Anterior cingulate cortex (tissue), 58 donors: ENCODE measurements at regions not wholly inside any gene's neighbourhood (a gene's known extent, or its start where the extent isn't known, plus 50 kb on each side); places are given as distances from the start of the nearest gene placed in this dataset.

ENCODE experiments used
- DNase-seq, 58 donors: peaks; one replicate each; lab custom pipeline; 2025; lab: John Stamatoyannopoulos, UW

- peak in 4 of 58 donors; percentile 6 to 49 (median 26) for DNase-seq
Observed at GRCh38 chr1:37265786-37266667, 208.4 kb upstream of the ZC3H12A start.

DNA sequence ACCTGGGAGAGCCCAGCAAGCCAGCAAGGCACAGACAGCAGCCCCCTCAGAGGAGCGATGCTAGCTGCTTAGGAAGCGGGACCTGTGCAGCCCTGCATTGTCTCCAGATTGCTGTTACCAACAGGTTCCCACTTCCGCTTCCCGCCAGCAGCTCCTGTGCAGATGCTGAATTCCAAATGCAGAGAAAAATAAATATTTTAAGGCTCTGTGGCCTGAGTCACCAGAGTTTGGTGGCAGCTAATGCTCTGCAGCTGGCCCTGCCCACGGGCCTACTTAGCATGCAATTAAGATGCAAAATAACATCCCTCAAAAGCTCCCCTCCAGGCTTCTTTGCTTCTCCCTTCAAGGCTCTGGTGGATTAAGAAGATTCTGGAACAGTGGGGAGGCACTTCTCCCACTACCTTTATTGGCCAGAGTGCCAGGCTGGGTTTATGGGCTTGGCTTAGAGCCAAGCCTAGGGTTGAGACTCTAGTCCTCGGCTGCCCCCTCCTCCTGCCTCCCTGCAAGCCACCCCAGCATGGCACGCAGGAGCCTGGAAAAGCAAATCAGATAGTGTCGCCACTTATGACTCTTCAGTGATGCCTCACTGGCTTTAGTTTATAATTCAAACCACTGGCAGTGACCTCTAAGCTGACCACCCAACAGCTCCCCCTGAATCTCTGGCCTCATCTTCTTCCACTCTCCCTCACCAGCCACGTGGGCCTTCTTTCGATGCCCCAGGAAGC lies 207.1 kb upstream of the ZC3H12A start:
- DNase-seq = peak in 5 of 58 donors; percentile 9 to 18 (median 14)

- no peak for DNase-seq
Observed at GRCh38 chr1:37270639-37271038, 203.7 kb upstream of the ZC3H12A start.

GRCh38 chr1:37272626-37273025 lies 201.8 kb upstream of the ZC3H12A start:
- DNase-seq = no peak

GRCh38 chr1:37274486-37274885 lies 199.9 kb upstream of the ZC3H12A start:
- DNase-seq = no peak

GRCh38 chr1:37274938-37275631 lies 199.3 kb upstream of the ZC3H12A start:
- DNase-seq = peak in 1 of 58 donors; percentile 11

- no peak for DNase-seq
Observed at GRCh38 chr1:37277366-37277765, 197.0 kb upstream of the ZC3H12A start.

DNA sequence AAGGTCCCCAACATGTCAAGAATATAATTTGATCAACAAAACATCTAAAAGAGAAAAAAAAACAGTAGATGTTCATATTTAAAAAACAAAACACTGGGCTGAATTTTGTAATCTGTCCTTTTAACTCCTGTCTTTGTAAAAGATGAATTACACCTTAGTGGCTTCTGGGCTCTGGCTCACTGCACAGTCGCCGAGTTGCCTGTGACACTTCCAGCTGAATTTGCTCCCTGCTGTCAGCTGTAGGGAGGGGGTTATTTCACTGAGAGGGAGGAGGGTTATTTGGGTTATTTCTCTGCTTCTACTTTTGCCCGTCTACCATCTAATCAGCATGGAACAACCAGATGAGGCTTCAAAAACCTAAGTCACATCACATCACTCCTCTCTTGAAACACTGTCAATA lies 193.0 kb upstream of the ZC3H12A start:
- no peak for DNase-seq

DNA sequence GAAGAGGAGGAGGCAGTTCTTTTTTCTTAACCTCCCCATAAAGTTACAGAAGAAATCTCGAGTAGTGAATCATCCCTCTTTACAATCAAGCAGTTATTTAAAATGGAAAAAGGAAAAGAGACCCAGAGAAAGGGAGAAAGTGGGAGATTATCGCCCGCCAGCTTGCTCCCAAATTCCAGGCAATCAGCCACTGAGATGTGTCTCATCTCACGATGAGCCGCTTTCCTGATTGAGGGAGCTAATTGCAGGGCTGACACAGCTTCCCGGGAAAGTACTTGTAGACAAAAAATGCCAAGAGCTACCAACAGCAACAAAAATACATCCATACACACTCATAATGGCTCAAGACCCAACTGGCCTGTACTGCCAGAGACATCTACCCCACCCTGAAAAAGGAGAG lies 191.6 kb upstream of the ZC3H12A start:
- DNase-seq = peak in 14 of 58 donors; percentile 7 to 51 (median 28)

- no peak for DNase-seq
Observed at GRCh38 chr1:37284053-37284452, 190.3 kb upstream of the ZC3H12A start.

DNA sequence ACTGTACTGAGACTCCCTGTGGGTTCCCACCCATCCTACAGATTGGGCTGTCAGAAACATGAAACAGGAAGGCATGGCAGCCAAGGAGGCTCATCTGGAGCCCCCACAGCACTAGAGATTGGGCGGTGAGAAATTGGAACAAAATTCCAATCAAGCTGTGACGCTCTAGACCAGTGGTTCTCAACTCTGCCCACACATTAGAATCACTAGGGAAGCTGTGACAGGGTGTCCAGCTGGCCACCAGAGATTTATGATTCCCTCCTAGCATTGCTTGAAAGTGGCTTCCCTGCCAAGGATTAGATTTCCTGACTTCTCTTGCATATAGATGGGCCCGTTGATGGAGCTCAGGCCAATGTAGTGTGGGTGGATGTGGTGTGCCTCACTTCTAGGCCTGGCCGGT lies 187.5 kb upstream of the ZC3H12A start:
- DNase-seq = peak in 11 of 58 donors; percentile 15 to 63 (median 33)

GRCh38 chr1:37288900-37289299 lies 185.5 kb upstream of the ZC3H12A start:
- no peak for DNase-seq

DNA sequence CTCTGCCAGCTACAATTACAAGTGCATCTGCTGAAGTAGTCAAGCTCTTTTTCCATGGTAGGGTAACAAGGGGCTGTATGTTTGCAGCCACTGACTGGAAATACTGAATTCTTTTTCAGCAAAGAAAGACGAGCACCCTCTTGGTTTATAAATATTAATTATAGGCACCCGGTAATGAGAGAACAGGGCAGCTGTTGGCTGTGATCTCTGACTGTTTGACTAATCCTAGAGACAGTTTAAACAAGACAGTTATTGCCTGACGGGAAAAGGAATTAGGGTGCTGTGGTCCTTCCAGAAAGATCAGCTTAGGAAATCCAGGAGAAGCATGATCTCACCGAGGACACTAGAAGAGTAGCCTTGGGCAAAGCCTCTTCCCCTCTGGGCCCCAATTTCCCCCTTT lies 183.7 kb upstream of the ZC3H12A start:
- no peak for DNase-seq

- DNase-seq = no peak
Observed at GRCh38 chr1:37292789-37293188, 181.6 kb upstream of the ZC3H12A start.

DNA sequence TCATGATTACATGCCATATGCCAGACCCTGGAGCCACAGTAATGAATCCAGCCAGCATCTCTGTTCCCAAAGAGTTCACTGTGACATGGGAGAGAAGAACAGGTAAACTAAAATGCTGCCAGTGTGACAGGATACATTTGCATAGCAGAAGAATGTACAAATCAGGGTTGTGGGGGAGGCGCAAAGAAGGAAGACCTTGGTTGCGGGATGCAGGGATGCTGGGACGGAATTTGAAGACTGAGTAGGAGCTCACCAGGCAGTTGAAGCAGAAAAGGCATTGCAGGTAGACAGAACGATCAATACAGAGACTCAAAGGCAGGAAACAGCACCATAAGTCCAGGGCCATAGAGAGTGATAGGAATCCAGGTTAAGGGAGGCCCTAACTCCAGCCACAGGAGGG lies 180.3 kb upstream of the ZC3H12A start:
- DNase-seq = peak in 1 of 58 donors; percentile 21

DNA sequence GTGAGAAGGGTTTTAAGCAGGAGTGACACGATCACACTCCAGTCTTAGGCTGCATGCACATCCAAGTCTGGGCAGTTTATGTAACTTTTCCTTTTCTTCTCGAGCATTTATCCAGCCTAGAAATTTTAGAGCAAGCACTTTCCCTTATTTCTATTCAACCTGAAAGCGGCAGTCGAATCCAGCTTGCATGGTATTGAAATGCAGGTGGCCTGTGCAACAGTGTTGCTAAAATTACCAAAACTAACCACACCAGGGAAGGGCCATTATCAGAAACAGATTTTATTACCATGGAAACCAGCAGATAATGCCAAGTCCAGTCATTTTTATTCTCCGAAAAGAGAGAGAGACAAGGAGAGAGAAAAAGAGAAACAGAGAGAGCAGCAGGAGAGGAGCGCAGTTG lies 179.9 kb upstream of the ZC3H12A start:
- DNase-seq = peak in 5 of 58 donors; percentile 17 to 54 (median 25)

GRCh38 chr1:37298769-37299168 lies 175.6 kb upstream of the ZC3H12A start:
- DNase-seq = no peak

- peak in 1 of 58 donors; percentile 10 for DNase-seq
Observed at GRCh38 chr1:37299216-37299615, 175.2 kb upstream of the ZC3H12A start.

- DNase-seq = no peak
Observed at GRCh38 chr1:37303884-37304574, 170.4 kb upstream of the ZC3H12A start.

- no peak for DNase-seq
Observed at GRCh38 chr1:37305108-37305507, 169.3 kb upstream of the ZC3H12A start.
